ENCODE measurements at regions not wholly inside any gene's neighbourhood (a gene's known extent, or its start where the extent isn't known, plus 50 kb on each side); places are given as distances from the start of the nearest gene placed in this dataset.
"Not testable (repeated sequence)": the region's sequence is repeated elsewhere in the genome, so short reads cannot be mapped to it uniquely, and the experiment has no call there.

- not testable (repeated sequence) for DNase-seq (ENCODE audit: low read depth in 2 of 2)
Observed at GRCh38 chr4:27075603-27076002, 215.0 kb downstream of the STIM2 start.

- DNase-seq (ENCODE audit: low read depth in 2 of 2), result no peak
Observed at GRCh38 chr4:27078934-27079455, 218.4 kb downstream of the STIM2 start.

- no peak for DNase-seq (ENCODE audit: low read depth in 2 of 2)
Observed at GRCh38 chr4:27081675-27082586, 221.3 kb downstream of the STIM2 start.

- no peak for DNase-seq (ENCODE audit: low read depth in 2 of 2)
Observed at GRCh38 chr4:27082776-27083175, 222.1 kb downstream of the STIM2 start.

- DNase-seq (ENCODE audit: low read depth in 2 of 2), result no peak
Observed at GRCh38 chr4:27084685-27085361, 224.2 kb downstream of the STIM2 start.

GRCh38 chr4:27085396-27085795, 224.8 kb downstream of the STIM2 start:
- no peak for DNase-seq (ENCODE audit: low read depth in 2 of 2)

GRCh38 chr4:27087306-27088045, 226.8 kb downstream of the STIM2 start:
- no peak for DNase-seq (ENCODE audit: low read depth in 2 of 2)

GRCh38 chr4:27088491-27088890, 227.8 kb downstream of the STIM2 start:
- DNase-seq (ENCODE audit: low read depth in 2 of 2), result no peak

GRCh38 chr4:27089186-27089585, 228.5 kb downstream of the STIM2 start:
- DNase-seq (ENCODE audit: low read depth in 2 of 2), result no peak

DNA sequence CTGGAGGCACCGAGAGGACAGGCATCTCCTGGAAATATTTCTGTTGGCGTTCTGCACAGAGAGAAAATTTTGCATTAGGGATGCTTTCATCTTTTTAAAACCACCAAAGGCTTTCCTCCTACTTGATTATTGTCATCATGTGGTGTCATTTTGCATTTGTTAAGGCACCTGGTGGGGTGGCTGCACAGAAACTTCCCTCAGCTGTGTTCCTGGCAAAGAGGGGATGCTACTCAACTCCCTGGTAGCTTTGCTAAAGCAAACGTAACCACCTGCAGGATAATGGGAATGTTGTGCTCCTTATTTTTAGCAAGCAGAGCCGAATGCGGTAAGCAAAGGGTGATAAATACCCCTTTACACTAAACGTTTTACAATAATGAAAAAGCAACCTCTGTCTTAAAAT, 229.8 kb downstream of the STIM2 start:
- DNase-seq (ENCODE audit: low read depth in 2 of 2), result no peak

DNA sequence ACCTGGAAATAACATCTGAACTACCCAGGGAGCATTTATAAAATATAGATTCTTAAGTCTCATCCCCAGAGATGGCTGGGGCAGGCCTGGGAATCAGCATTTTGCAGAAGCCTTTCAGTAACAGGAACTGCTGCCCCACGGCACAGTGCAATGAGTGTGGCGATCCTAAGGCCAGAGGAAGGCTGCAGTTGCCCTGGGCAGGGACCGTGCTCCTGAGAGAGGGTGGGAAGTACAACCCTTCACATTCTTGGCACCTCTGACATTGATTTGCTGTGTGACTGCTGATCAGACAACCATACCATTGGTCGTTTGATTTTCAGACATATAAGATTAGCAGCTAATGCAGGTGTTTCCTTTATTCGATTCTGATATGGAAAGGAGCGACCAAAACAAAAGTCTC, 233.6 kb downstream of the STIM2 start:
- DNase-seq (ENCODE audit: low read depth in 2 of 2), result no peak

- DNase-seq (ENCODE audit: low read depth in 2 of 2), result no peak
Observed at GRCh38 chr4:27094783-27095182, 234.1 kb downstream of the STIM2 start.

DNA sequence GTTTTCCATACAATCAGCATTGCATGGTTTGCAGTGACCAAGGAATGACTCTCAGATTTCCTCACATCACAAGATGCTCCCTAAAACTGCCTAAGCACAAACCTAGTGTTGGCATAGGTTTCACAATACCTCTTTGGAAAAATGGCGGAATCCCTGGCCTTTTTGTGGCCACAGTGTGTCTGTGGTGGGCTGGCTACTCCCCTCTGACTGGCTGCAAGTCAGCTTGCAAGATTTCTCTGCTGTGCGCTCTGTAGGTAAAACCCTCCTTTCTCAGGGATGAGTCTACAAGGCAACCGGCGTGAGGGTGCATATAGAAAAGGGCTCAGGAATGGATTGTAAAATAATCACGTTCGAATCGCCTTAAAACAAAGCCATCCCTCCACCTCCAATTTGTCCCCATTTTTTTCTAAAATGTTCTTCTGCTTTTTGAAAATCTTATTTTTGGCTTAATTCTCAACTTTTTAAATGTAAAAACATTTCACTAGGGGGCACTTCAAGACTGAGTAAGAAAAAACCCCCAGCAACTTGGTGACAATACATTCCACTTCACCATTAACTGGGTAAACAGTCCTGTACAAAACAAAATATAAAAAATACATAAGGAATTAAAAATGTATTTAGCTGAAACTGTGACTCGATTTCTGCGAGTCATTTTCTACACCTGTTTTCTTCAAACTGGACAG, 235.6 kb downstream of the STIM2 start:
- DNase-seq (ENCODE audit: low read depth in 2 of 2), result no peak

GRCh38 chr4:27098034-27098433, 237.4 kb downstream of the STIM2 start:
- DNase-seq (ENCODE audit: low read depth in 2 of 2), result no peak

DNA sequence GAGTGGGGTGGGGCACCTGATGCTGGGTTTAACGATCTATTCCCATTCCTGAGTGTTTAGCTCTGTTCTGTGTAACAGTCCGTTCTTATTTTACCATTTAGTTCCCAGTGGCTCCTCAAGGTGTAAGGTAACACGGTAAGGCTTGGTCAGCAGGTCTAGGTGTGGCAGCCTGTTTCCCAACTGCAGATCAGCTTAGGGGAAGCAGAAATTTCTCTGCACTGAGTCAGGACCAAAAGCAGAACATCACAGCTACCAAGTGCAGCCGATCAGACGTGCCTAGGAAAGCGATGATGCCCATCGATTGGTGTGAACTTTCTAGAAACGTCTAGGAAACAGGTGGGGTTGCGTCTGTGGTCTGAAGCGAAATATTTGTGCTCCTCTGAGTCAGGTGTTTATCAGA, 240.1 kb downstream of the STIM2 start:
- no peak for DNase-seq (ENCODE audit: low read depth in 2 of 2)

GRCh38 chr4:27101126-27101525, 240.5 kb downstream of the STIM2 start:
- DNase-seq (ENCODE audit: low read depth in 2 of 2), result no peak

- DNase-seq (ENCODE audit: low read depth in 2 of 2), result no peak
Observed at GRCh38 chr4:27101561-27101960, 240.9 kb downstream of the STIM2 start.

DNA sequence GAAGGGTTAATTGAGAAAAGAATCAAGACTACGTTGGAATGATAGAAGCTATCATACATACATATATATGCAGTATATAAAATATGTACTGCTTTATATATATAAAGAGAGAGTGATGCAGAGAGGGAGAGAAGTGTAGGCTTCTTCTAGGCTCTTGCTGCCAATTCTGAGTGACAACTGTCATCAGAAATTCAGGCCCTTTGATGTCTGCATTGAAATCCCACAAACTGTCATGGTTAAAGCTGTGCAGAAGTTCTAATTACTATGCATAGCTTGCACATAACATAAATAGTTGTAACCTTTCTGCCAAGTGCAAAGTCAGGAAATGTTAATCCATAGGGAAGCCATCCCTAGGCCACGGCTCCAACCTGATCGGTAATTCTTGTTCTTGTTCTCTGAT, 251.0 kb downstream of the STIM2 start:
- DNase-seq (ENCODE audit: low read depth in 2 of 2), result no peak

DNA sequence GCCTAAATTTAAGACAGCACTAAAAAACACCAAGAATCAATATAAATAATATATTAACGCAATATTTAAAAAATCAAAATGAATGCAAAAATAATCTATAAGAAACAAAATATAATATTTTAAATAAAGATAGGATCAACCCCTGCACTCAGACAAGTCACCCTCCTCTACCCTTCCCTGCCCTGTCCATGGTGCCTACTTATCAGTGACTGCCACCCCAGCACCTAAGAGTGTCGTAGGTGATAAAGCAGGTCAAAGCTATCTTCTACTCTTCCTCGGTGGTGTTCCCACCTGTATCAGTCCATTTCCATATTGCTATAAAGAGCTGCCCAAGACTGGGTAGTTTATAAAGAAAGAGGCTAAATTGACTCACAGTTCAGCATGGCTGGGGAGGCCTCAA, 251.9 kb downstream of the STIM2 start:
- no peak for DNase-seq (ENCODE audit: low read depth in 2 of 2)

DNA sequence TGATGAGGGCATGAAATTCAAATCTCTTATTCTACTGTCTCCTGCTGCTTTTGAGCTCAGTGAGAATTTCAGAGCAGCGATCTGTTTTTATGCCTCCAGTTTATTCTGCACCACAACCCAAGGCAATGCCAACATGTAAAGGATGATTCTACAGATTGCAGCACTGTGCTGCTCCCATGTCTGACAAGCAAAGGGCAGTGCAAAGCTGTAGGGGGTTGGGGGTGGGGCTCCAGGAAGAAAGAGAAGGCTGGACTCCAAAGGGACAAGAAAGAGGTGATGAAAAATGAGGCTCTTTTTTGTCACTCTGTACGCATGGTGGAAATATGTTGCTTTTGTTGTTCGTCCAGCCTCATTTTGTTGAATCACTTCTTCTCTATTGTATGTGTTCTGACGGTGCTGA, 254.6 kb downstream of the STIM2 start:
- no peak for DNase-seq (ENCODE audit: low read depth in 2 of 2)

DNA sequence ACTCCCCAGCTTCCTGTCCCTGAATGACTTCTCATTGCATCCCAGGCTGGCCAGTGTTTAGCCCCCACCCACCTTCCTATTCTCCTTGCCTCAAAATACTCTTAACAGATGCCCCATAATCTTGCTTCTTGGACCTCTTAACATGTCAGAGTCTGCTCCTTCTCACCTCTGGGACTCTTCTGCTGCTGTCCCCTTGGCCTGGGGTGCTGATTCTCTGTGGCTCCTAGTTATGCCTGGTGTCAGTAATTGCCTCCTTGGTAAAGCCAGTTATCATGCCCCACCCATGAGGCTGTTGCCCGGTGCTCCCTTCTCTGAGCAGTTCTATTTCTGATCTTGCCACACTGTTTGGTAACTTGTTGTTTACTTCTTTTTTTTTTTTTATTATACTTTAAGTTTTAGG, 256.8 kb downstream of the STIM2 start:
- DNase-seq (ENCODE audit: low read depth in 2 of 2), result no peak

DNA sequence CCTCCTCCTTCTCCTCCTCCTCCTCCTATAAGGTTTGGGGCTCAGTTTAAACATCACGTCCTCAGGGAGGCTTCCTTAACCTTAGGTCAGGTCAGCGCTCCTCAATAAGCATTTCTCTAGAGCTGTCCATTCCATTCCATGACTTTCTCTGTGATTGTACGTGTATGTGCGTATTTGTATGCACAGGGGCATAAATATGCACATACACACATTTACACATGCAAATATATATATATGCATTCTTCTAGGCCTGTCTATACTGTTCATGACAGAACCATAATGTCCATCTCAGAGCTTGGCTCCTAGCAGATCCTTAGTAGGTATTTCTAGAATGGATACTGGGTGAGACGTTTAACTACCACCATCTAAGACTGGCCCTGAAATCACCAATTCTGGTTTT, 258.6 kb downstream of the STIM2 start:
- DNase-seq (ENCODE audit: low read depth in 2 of 2), result no peak

Measured in fibroblast of skin of left biceps (primary cell).